Mesenchymal stem cell (in vitro differentiated cells and primary cell): ENCODE measurements at regions not wholly inside any gene's neighbourhood (a gene's known extent, or its start where the extent isn't known, plus 50 kb on each side); places are given as distances from the start of the nearest gene placed in this dataset.

Experiments
- DNase-seq: peaks from one replicate; pipeline ENCODE4 v3.0.0-alpha.2; 2013
- H2AFZ ChIP-seq: one replicate; pipeline ENCODE4 v1.6.1; 2013; ENCODE audit warnings: low read depth, mild to moderate bottlenecking, control low read depth, inconsistent platforms, low read length, moderate library complexity
- H2AK5ac ChIP-seq: 2 replicates; pipeline ENCODE4 v1.6.1; 2013; ENCODE audit warnings: low read length, moderate library complexity, mild to moderate bottlenecking, inconsistent platforms; ENCODE audit not compliant: severe bottlenecking
- H2BK120ac ChIP-seq: one replicate; pipeline ENCODE4 v1.6.1; 2013; ENCODE audit warnings: low read depth, mild to moderate bottlenecking, inconsistent platforms, low read length, moderate library complexity
- H2BK12ac ChIP-seq, 2 experiments: one replicate each; pipeline ENCODE4 v1.6.1; 2013; ENCODE audit warnings: inconsistent platforms in 2 of 2, low read length in 2 of 2, mild to moderate bottlenecking in 2 of 2, moderate library complexity in 2 of 2, control low read depth in 1 of 2
- H2BK15ac ChIP-seq: one replicate; pipeline ENCODE4 v1.6.1; 2013; ENCODE audit warnings: mild to moderate bottlenecking, low read depth, inconsistent platforms; ENCODE audit not compliant: poor library complexity, severe bottlenecking
- H2BK5ac ChIP-seq: 2 replicates; pipeline ENCODE4 v1.6.1; 2013; ENCODE audit warnings: low read depth, mild to moderate bottlenecking, low read length, control low read depth, inconsistent platforms; ENCODE audit not compliant: poor library complexity, severe bottlenecking
- H3K14ac ChIP-seq, 2 experiments: one replicate each; pipeline ENCODE4 v1.6.1; 2013; ENCODE audit warnings: inconsistent platforms in 2 of 2, low read length in 2 of 2, control low read depth in 1 of 2, mild to moderate bottlenecking in 1 of 2, moderate library complexity in 1 of 2
- H3K18ac ChIP-seq, 2 experiments: one replicate each; pipeline ENCODE4 v1.6.1; 2013; ENCODE audit warnings: inconsistent platforms in 2 of 2, low read length in 2 of 2, control low read depth in 1 of 2, low read depth in 1 of 2, mild to moderate bottlenecking in 1 of 2
- H3K23ac ChIP-seq, 2 experiments: one replicate each; pipeline ENCODE4 v1.6.1; 2013; ENCODE audit warnings: inconsistent platforms in 2 of 2, low read length in 2 of 2, mild to moderate bottlenecking in 2 of 2, moderate library complexity in 2 of 2, control low read depth in 1 of 2
- H3K27ac ChIP-seq: 2 replicates; pipeline ENCODE4 v1.5.1; 2013; ENCODE audit warnings: mild to moderate bottlenecking, moderate library complexity, low read length, control low read depth, inconsistent platforms; ENCODE audit not compliant: poor library complexity, severe bottlenecking
- H3K27me3 ChIP-seq, 2 experiments: 2 replicates each; pipeline versions ENCODE4 v1.6.1 to v1.7.0; 2013; ENCODE audit warnings: low read length in 2 of 2, mild to moderate bottlenecking in 2 of 2, moderate library complexity in 2 of 2, control low read depth in 1 of 2, inconsistent platforms in 1 of 2; ENCODE audit not compliant: control insufficient read depth in 1 of 2, insufficient read depth in 1 of 2
- H3K36me3 ChIP-seq, 2 experiments: 2 replicates each; pipeline versions ENCODE4 v1.6.1 to v1.7.0; 2013; ENCODE audit warnings: low read length in 2 of 2, control low read depth in 1 of 2, inconsistent platforms in 1 of 2, low read depth in 1 of 2, mild to moderate bottlenecking in 1 of 2; ENCODE audit not compliant: insufficient read depth in 2 of 2, control insufficient read depth in 1 of 2
- H3K4ac ChIP-seq, 2 experiments: one replicate each; pipeline ENCODE4 v1.6.1; 2013; ENCODE audit warnings: inconsistent platforms in 2 of 2, low read length in 2 of 2, mild to moderate bottlenecking in 2 of 2, moderate library complexity in 2 of 2, control low read depth in 1 of 2, low read depth in 1 of 2
- H3K4me1 ChIP-seq: 2 replicates; pipeline ENCODE4 v1.6.1; 2013; ENCODE audit warnings: low read depth, low read length, control low read depth; ENCODE audit not compliant: control insufficient read depth, insufficient read depth
- H3K4me2 ChIP-seq: 2 replicates; pipeline ENCODE4 v1.6.1; 2013; ENCODE audit warnings: low read length, mild to moderate bottlenecking, inconsistent platforms; ENCODE audit not compliant: poor library complexity, severe bottlenecking
- H3K4me3 ChIP-seq, 2 experiments: 2 replicates each; pipeline versions ENCODE4 v1.5.1 to v1.7.0; 2013; ENCODE audit warnings: low read length in 2 of 2, mild to moderate bottlenecking in 2 of 2, control low read depth in 1 of 2, low read depth in 1 of 2; ENCODE audit not compliant: insufficient read depth in 1 of 2
- H3K79me1 ChIP-seq: replicated peaks from 2 replicates; pipeline ENCODE4 v1.6.1; 2013; ENCODE audit warnings: mild to moderate bottlenecking, control low read depth, low read length, inconsistent platforms; ENCODE audit not compliant: poor library complexity, severe bottlenecking
- H3K9ac ChIP-seq: 2 replicates; pipeline ENCODE4 v1.7.0; 2013; ENCODE audit warnings: mild to moderate bottlenecking, low read length, moderate library complexity
- H3K9me3 ChIP-seq: 2 replicates; pipeline ENCODE4 v1.7.0; 2013; ENCODE audit warnings: mild to moderate bottlenecking, low read length; ENCODE audit not compliant: control insufficient read depth
- H4K8ac ChIP-seq: one replicate; pipeline ENCODE4 v1.6.1; 2013; ENCODE audit warnings: inconsistent platforms, mild to moderate bottlenecking, low read length, moderate library complexity
- H4K91ac ChIP-seq: one replicate; pipeline ENCODE4 v1.6.1; 2013; ENCODE audit warnings: mild to moderate bottlenecking, low read length, inconsistent platforms
- WGBS: methylation state at CpG from one replicate; pipeline ENCODE4 v1.1.7; 2013; ENCODE audit warnings: mixed read lengths; 5-methylcytosine and 5-hydroxymethylcytosine counted together

- DNase-seq, result peak; percentile 38
- H3K27me3 ChIP-seq, result no peaks in the 10 kb centered on the region
- no peak overlapping the region for H3K9ac ChIP-seq
- no peak overlapping the region for H3K4me2 ChIP-seq
- H3K27ac ChIP-seq, result no peak overlapping the region
- H2AK5ac ChIP-seq, result no peak overlapping the region
- peaks cover 7% of the 10 kb centered on the region for H3K9me3 ChIP-seq
- H2BK120ac ChIP-seq, result no peak overlapping the region
- WGBS, result 45% methylated on average over 2 of the region's 2 CpGs
- H3K36me3 ChIP-seq, result no peaks in the 10 kb centered on the region
- no peak overlapping the region for H3K4ac ChIP-seq
- no peak overlapping the region for H2AFZ ChIP-seq
- no peak overlapping the region for H3K14ac ChIP-seq
- no peak overlapping the region for H3K23ac ChIP-seq
- H3K79me1 ChIP-seq, result no peaks in the 10 kb centered on the region
- H3K4me1 ChIP-seq, result peaks cover 22% of the 10 kb centered on the region
- no peak overlapping the region for H4K91ac ChIP-seq
- H2BK5ac ChIP-seq, result no peak overlapping the region
- H4K8ac ChIP-seq, result no peak overlapping the region
- H2BK12ac ChIP-seq, result no peak overlapping the region
- no peak overlapping the region for H3K4me3 ChIP-seq
- H3K18ac ChIP-seq, result no peak overlapping the region
- no peak overlapping the region for H2BK15ac ChIP-seq
These were observed 82.5 kb downstream of the OAT start for GRCh38 chr10:124336186-124336585.

- H3K18ac ChIP-seq, result no peak overlapping the region
- H2BK5ac ChIP-seq, result no peak overlapping the region
- H4K91ac ChIP-seq, result no peak overlapping the region
- no peak overlapping the region for H3K27ac ChIP-seq
- H3K4ac ChIP-seq, result no peak overlapping the region
- H3K36me3 ChIP-seq, result no peaks in the 10 kb centered on the region
- H2AFZ ChIP-seq, result no peak overlapping the region
- no peak overlapping the region for H3K4me2 ChIP-seq
- no peak overlapping the region for H4K8ac ChIP-seq
- peaks cover under 1% of the 10 kb centered on the region for H3K4me1 ChIP-seq
- H3K4me3 ChIP-seq, result no peak overlapping the region
- H3K27me3 ChIP-seq, result peaks cover 0 to 11% of the 10 kb centered on the region in 2 experiments
- DNase-seq, result no peak
- no peak overlapping the region for H3K14ac ChIP-seq
- H2BK12ac ChIP-seq, result no peak overlapping the region
- H2BK15ac ChIP-seq, result no peak overlapping the region
- 60% methylated on average over 1 of the region's 1 CpG for WGBS
- no peak overlapping the region for H2AK5ac ChIP-seq
- peaks cover 11% of the 10 kb centered on the region for H3K9me3 ChIP-seq
- H3K23ac ChIP-seq, result no peak overlapping the region
- no peak overlapping the region for H3K9ac ChIP-seq
- no peaks in the 10 kb centered on the region for H3K79me1 ChIP-seq
- no peak overlapping the region for H2BK120ac ChIP-seq
These were observed 84.8 kb downstream of the OAT start for GRCh38 chr10:124333931-124334330.

- Histone ChIP-seq H3K79me1 (no peaks in the 10 kb centered on the region), H3K4me2 (no peak overlapping the region), H3K18ac (no peak overlapping the region), H2BK120ac (no peak overlapping the region), H4K91ac (no peak overlapping the region), H3K27ac (peak overlapping the region; percentile 65), H3K4me3 (no peak overlapping the region), H2BK15ac (no peak overlapping the region), H3K27me3 (peaks cover 0 to 19% of the 10 kb centered on the region in 2 experiments), H3K23ac (no peak overlapping the region), H3K9me3 (peaks cover 11% of the 10 kb centered on the region), H2AK5ac (no peak overlapping the region), H2BK5ac (no peak overlapping the region), H3K14ac (no peak overlapping the region), H3K9ac (no peak overlapping the region), H3K36me3 (no peaks in the 10 kb centered on the region), H4K8ac (no peak overlapping the region), H3K4me1 (no peaks in the 10 kb centered on the region), H3K4ac (no peak overlapping the region), H2AFZ (no peak overlapping the region), H2BK12ac (no peak overlapping the region)
- no peak for DNase-seq
- WGBS, result no CpG with 5 or more reads among the region's 1 CpG
These were observed 86.3 kb downstream of the OAT start for GRCh38 chr10:124332426-124332825.

GRCh38 chr10:124329941-124330340 lies 88.8 kb downstream of the OAT start:
- Histone ChIP-seq H2BK5ac (no peak overlapping the region), H2BK15ac (no peak overlapping the region), H3K4me2 (no peak overlapping the region), H4K91ac (no peak overlapping the region), H3K9ac (no peak overlapping the region), H2BK120ac (no peak overlapping the region), H3K4me3 (no peak overlapping the region), H3K4ac (no peak overlapping the region), H2AK5ac (no peak overlapping the region), H3K79me1 (no peaks in the 10 kb centered on the region), H3K4me1 (no peaks in the 10 kb centered on the region), H2BK12ac (peak overlapping the region in 1 of 2 experiments; percentile 57), H3K9me3 (peaks cover 11% of the 10 kb centered on the region), H3K23ac (no peak overlapping the region), H3K18ac (no peak overlapping the region), H3K27me3 (peaks cover 0 to 28% of the 10 kb centered on the region in 2 experiments), H3K36me3 (no peaks in the 10 kb centered on the region), H2AFZ (no peak overlapping the region), H4K8ac (no peak overlapping the region), H3K14ac (no peak overlapping the region), H3K27ac (no peak overlapping the region)
- WGBS, result 75% methylated on average over 5 of the region's 5 CpGs
- no peak for DNase-seq
